ENCODE measurements at regions not wholly inside any gene's neighbourhood (a gene's known extent, or its start where the extent isn't known, plus 50 kb on each side); places are given as distances from the start of the nearest gene placed in this dataset.

DNA sequence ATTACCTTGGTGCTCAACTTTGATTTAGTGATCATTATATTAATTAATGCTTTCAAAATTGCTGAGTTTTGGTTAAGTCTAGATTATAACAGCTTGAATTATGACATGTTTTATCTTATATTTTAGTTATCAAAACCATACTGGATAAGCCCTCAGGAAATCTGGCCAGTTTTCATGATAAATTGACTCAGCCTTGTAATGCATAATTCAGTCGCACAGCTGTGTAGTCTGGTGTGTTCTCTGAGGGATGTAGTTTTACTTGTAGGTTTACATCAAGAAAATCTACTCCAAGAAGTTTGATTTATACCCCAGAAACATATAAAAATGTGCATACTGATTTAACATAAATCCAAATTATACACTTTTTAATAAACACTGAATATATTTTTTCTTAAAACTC lies 477.5 kb downstream of the SPRY1 start:
- no peak overlapping the region for H3K27ac ChIP-seq
- DNase-seq, result no peak
- H3K4me3 ChIP-seq (ENCODE audit: low read depth, low read length), result no peak overlapping the region
- no peaks in the 10 kb centered on the region for H3K27me3 ChIP-seq (ENCODE audit: insufficient read depth, low read depth, severe bottlenecking)
- no peaks in the 10 kb centered on the region for H3K36me3 ChIP-seq
- TF ChIP-seq CTCF (IDR thresholded peaks at IDR 0.05; ENCODE audit: low read depth, low read length), result no peak
- H3K9me3 ChIP-seq (ENCODE audit: severe bottlenecking), result no peaks in the 10 kb centered on the region

DNA sequence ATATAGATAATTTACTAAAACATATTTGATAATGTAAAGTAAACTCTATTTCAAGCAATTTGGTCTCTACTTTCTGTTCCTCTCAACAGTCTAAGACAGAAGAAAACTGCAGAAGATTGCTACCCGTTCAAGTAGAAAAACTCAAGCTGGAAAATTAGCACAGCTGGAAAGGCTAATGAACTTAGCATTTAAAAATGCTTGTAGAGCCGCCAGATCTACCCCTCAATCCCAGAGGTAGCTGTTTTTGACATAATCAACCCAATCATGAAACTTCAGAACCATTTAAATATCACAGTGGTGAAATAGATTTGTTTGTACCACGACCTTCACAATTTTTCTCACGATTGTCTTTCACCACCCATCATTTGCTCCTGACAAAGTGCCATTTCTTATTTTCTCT lies 479.5 kb downstream of the SPRY1 start:
- H3K27ac ChIP-seq, result no peak overlapping the region
- no peak overlapping the region for H3K4me3 ChIP-seq (ENCODE audit: low read depth, low read length)
- no peaks in the 10 kb centered on the region for H3K9me3 ChIP-seq (ENCODE audit: severe bottlenecking)
- TF ChIP-seq CTCF (IDR thresholded peaks at IDR 0.05; ENCODE audit: low read depth, low read length), result no peak
- no peak for DNase-seq
- no peaks in the 10 kb centered on the region for H3K36me3 ChIP-seq
- H3K27me3 ChIP-seq (ENCODE audit: insufficient read depth, low read depth, severe bottlenecking), result no peaks in the 10 kb centered on the region

GRCh38 chr4:123876671-123877101 lies 480.1 kb downstream of the SPRY1 start:
- DNase-seq, result no peak
- Histone ChIP-seq H3K36me3 (no peaks in the 10 kb centered on the region), H3K27me3 (ENCODE audit: insufficient read depth, low read depth, severe bottlenecking) (no peaks in the 10 kb centered on the region), H3K27ac (no peak overlapping the region), H3K9me3 (ENCODE audit: severe bottlenecking) (no peaks in the 10 kb centered on the region), H3K4me3 (ENCODE audit: low read depth, low read length) (no peak overlapping the region)
- no peak for TF ChIP-seq CTCF (IDR thresholded peaks at IDR 0.05; ENCODE audit: low read depth, low read length)

GRCh38 chr4:123877551-123877950 lies 481.0 kb downstream of the SPRY1 start:
- TF ChIP-seq CTCF (IDR thresholded peaks at IDR 0.05; ENCODE audit: low read depth, low read length), result no peak
- Histone ChIP-seq H3K27ac (no peak overlapping the region), H3K4me3 (ENCODE audit: low read depth, low read length) (no peak overlapping the region), H3K9me3 (ENCODE audit: severe bottlenecking) (no peaks in the 10 kb centered on the region), H3K36me3 (no peaks in the 10 kb centered on the region), H3K27me3 (ENCODE audit: insufficient read depth, low read depth, severe bottlenecking) (no peaks in the 10 kb centered on the region)
- no peak for DNase-seq

DNA sequence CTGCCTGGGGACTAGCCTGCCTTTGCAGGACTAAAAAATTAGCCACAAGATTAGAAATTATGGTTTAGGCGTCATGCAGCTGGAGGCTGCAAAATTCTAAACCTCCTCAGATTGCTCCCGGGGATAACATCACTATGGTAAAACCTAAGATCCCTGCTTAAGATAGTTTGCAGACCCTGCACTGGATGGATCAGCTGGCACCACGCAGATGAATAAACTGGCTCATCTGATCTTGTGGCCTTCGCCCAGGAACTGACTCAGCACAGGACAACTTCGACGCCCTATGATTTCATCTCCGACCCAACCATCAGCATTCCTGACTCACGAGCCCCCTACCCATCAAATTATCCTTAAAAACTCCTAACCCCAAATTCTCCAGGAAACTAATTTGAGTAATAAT lies 482.4 kb downstream of the SPRY1 start:
- H3K9me3 ChIP-seq (ENCODE audit: severe bottlenecking), result no peaks in the 10 kb centered on the region
- H3K4me3 ChIP-seq (ENCODE audit: low read depth, low read length), result no peak overlapping the region
- TF ChIP-seq CTCF (IDR thresholded peaks at IDR 0.05; ENCODE audit: low read depth, low read length), result no peak
- H3K27ac ChIP-seq, result no peak overlapping the region
- no peak for DNase-seq
- H3K36me3 ChIP-seq, result no peaks in the 10 kb centered on the region
- H3K27me3 ChIP-seq (ENCODE audit: insufficient read depth, low read depth, severe bottlenecking), result no peaks in the 10 kb centered on the region

- Histone ChIP-seq H3K9me3 (ENCODE audit: severe bottlenecking) (no peaks in the 10 kb centered on the region), H3K27ac (no peak overlapping the region), H3K4me3 (ENCODE audit: low read depth, low read length) (no peak overlapping the region), H3K27me3 (ENCODE audit: insufficient read depth, low read depth, severe bottlenecking) (no peaks in the 10 kb centered on the region), H3K36me3 (no peaks in the 10 kb centered on the region)
- no peak for DNase-seq
- no peak for TF ChIP-seq CTCF (IDR thresholded peaks at IDR 0.05; ENCODE audit: low read depth, low read length)
Observed at GRCh38 chr4:123880631-123881030, 484.0 kb downstream of the SPRY1 start.
